ENCODE measurements at regions not wholly inside any gene's neighbourhood (a gene's known extent, or its start where the extent isn't known, plus 50 kb on each side); places are given as distances from the start of the nearest gene placed in this dataset.

DNA sequence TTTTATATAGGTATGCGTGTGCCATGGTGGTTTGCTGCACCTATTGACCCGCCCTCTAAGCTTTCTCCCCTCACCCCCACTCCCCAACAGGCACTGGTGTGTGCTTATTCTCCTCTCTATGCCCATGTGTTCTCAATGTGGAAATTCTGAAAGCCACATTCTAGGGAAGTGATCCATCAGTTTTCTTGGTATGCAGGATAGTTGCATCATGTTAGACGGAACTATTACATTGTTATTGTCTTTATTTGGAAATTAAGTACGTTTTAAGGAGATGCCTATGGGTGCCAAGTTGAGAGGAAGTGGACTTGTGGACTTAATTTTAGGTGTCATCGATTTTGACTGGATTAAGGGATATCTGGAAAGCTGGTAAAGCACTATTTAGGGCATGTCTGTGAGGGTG is 204.6 kb downstream of the RBM46 start (continued):
- no peak for TF ChIP-seq CTCF (IDR thresholded peaks at IDR 0.05 in 2 of 3, conservative IDR thresholded peaks at IDR 0.05 in 1 of 3; ENCODE audit: borderline replicate concordance in 1 of 3, insufficient read depth in 1 of 3, low read depth in 2 of 3, low read length in 2 of 3)

DNA sequence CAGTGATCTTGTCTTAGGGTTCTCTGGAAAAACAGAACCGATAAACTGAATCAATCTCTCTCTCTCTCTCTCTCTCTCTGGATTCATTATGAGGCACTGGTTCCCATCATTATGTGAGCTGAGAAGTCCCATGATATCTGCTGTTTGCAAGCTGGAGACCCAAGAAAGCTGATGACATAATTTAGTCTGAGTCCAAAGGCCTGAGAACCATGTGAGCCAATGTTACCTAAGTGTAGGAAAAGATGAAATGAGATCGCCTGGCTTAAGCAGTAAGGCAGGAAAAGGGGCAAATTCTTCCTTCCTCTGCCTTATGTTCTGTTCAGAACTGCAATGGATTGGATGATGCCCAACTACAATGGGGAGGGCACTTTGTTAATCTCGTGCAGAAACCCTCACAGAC is 207.4 kb downstream of the RBM46 start:
- no peaks in the 10 kb centered on the region for H3K27me3 ChIP-seq (ENCODE audit: insufficient read depth, low read length)
- H3K4me3 ChIP-seq (replicated peaks in 1 of 2; ENCODE audit: low read depth in 1 of 2, low read length in 2 of 2) = no peak overlapping the region
- CTCF ChIA-PET = interaction anchor here (1.2 to 1.7 kb wide), 2 partner anchors 181 to 365 kb away, joined by 4 to 6 read pairs; no protein-coding TSS in a partner anchor
- no peak overlapping the region for H3K27ac ChIP-seq (ENCODE audit: low read depth, low read length)
- H3K36me3 ChIP-seq (ENCODE audit: control insufficient read depth in 1 of 2, insufficient read depth in 2 of 2, low read length in 2 of 2) = no peaks in the 10 kb centered on the region
- TF ChIP-seq CEBPB (IDR thresholded peaks at IDR 0.05; ENCODE audit: low read depth) (no peak), SRF (IDR thresholded peaks at IDR 0.05; ENCODE audit: low read depth) (no peak), ZNF274 (IDR thresholded peaks at IDR 0.05; ENCODE audit: low read depth, low read length) (no peak), POLR2A (IDR thresholded peaks at IDR 0.05; ENCODE audit: borderline replicate concordance, extremely low read depth, insufficient read depth, insufficient read length) (no peak), SP1 (IDR thresholded peaks at IDR 0.05; ENCODE audit: low read depth) (no peak), ATF3 (IDR thresholded peaks at IDR 0.05) (no peak), CBX3 (IDR thresholded peaks at IDR 0.05; ENCODE audit: low read depth) (no peak), YY1 (IDR thresholded peaks at IDR 0.05; ENCODE audit: extremely low read depth, insufficient replicate concordance, low read depth, low read length) (no peak)
- TF ChIP-seq, protein P1, sequence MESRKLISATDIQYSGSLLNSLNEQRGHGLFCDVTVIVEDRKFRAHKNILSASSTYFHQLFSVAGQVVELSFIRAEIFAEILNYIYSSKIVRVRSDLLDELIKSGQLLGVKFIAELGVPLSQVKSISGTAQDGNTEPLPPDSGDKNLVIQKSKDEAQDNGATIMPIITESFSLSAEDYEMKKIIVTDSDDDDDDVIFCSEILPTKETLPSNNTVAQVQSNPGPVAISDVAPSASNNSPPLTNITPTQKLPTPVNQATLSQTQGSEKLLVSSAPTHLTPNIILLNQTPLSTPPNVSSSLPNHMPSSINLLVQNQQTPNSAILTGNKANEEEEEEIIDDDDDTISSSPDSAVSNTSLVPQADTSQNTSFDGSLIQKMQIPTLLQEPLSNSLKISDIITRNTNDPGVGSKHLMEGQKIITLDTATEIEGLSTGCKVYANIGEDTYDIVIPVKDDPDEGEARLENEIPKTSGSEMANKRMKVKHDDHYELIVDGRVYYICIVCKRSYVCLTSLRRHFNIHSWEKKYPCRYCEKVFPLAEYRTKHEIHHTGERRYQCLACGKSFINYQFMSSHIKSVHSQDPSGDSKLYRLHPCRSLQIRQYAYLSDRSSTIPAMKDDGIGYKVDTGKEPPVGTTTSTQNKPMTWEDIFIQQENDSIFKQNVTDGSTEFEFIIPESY (IDR thresholded peaks at IDR 0.05; ENCODE audit: extremely low read depth, insufficient replicate concordance, low read length) = no peak
- intact Hi-C loops (cut with micrococcal nuclease) = loop anchor here (10.0 kb wide), 1 partner anchor 434 kb away; the partner anchor contains the start of gene PLRG1
- H3K9me2 ChIP-seq (ENCODE audit: insufficient read depth) = 0 out of 2 replicates have a peak, but pooled peaks cover 3% of the 10 kb centered on the region
- POLR2A ChIA-PET = no interaction called here
- ATAC-seq (no peak), DNase-seq (ENCODE audit: low read depth, low spot score) (no peak)
- RAD21 ChIA-PET (ENCODE audit: low non-redundant PET in 1 of 2, low total read pairs in 2 of 2, uncharacterized antibody in 2 of 2, unreplicated experiment in 2 of 2) = no interaction called here
- no TSS peak for BruUV-seq (replicated peaks)
- no peaks in the 10 kb centered on the region for H4K20me1 ChIP-seq (ENCODE audit: insufficient read depth)
- H3K9me3 ChIP-seq (ENCODE audit: control insufficient read depth in 1 of 2, insufficient read depth in 1 of 2, low read depth in 1 of 2, low read length in 2 of 2) = no peaks in the 10 kb centered on the region
- H3K9ac ChIP-seq (ENCODE audit: low read length) = no peak overlapping the region
- no peaks in the 10 kb centered on the region for H3K79me2 ChIP-seq (ENCODE audit: insufficient read depth, low read length)
- no peak overlapping the region for H2AFZ ChIP-seq (ENCODE audit: low read depth, low read length, poor library complexity, severe bottlenecking)
- no peaks in the 10 kb centered on the region for H3K4me1 ChIP-seq (ENCODE audit: control insufficient read depth in 1 of 2, insufficient read depth in 2 of 2, low read length in 2 of 2)
- no peak overlapping the region for H3K4me2 ChIP-seq (ENCODE audit: low read length)

Data from HCT116 (cell line).